Ishikawa (cell line): ENCODE measurements at regions not wholly inside any gene's neighbourhood (a gene's known extent, or its start where the extent isn't known, plus 50 kb on each side); places are given as distances from the start of the nearest gene placed in this dataset.

Experiments used
- CREB1 ChIP-seq: IDR thresholded peaks from 2 replicates; pipeline ENCODE4 v1.6.1; 2012; ENCODE audit warnings: low read depth
- EGR1 ChIP-seq: IDR thresholded peaks from 2 replicates; pipeline ENCODE4 v1.6.1; 2012
- MAX ChIP-seq: IDR thresholded peaks from 2 replicates; pipeline ENCODE4 v1.6.1; 2012
- REST ChIP-seq: IDR thresholded peaks from 2 replicates; pipeline ENCODE4 v1.6.1; 2012; ENCODE audit warnings: low read depth, mild to moderate bottlenecking
- TEAD4 ChIP-seq: IDR thresholded peaks from 2 replicates; pipeline ENCODE4 v1.6.1; 2012

- TF ChIP-seq TEAD4 = no peak
- no peak for TF ChIP-seq REST
- no peak for TF ChIP-seq EGR1
- TF ChIP-seq MAX = no peak
- TF ChIP-seq CREB1 = no peak
Observed at GRCh38 chr11:44367452-44367851, 57.5 kb upstream of the ALX4 start.
